GM23338 (cell line): ENCODE measurements at regions not wholly inside any gene's neighbourhood (a gene's known extent, or its start where the extent isn't known, plus 50 kb on each side); places are given as distances from the start of the nearest gene placed in this dataset.

Experiments
- ATAC-seq: fragments of 200-7000 bp; cut with Tn5 transposase; 3 replicates; pipeline ENCODE4 v1.9.1; 2020
- DNase-seq: peaks from one replicate; pipeline ENCODE4 v3.0.0-alpha.2; 2015; ENCODE audit warnings: low spot score
- H2AFZ ChIP-seq: fragments of 200-600 bp; sonication (generic); 2 replicates; pipeline ENCODE4 v1.8.0; 2016; ENCODE audit warnings: antibody characterized with exemption, mild to moderate bottlenecking, moderate library complexity
- H3F3A ChIP-seq: fragments of 200-600 bp; sonication (generic); replicated peaks from 2 replicates; pipeline ENCODE4 v1.8.0; 2017; ENCODE audit warnings: antibody characterized with exemption, mixed run types, low read depth
- H3K27ac ChIP-seq: fragments of 200-600 bp; sonication (generic); 2 replicates; pipeline ENCODE4 v1.6.1; 2016; ENCODE audit warnings: low read depth
- H3K27me3 ChIP-seq: fragments of 200-600 bp; sonication (generic); 2 replicates; pipeline ENCODE4 v1.8.0; 2016; ENCODE audit warnings: mild to moderate bottlenecking, mixed run types, moderate library complexity; ENCODE audit not compliant: insufficient read depth
- H3K36me3 ChIP-seq: fragments of 200-600 bp; sonication (generic); 2 replicates; pipeline ENCODE4 v1.8.0; 2016; ENCODE audit warnings: mild to moderate bottlenecking; ENCODE audit not compliant: insufficient read depth
- H3K4me1 ChIP-seq: fragments of 200-600 bp; sonication (generic); 2 replicates; pipeline ENCODE4 v1.8.0; 2016; ENCODE audit warnings: mild to moderate bottlenecking, moderate library complexity; ENCODE audit not compliant: insufficient read depth
- H3K4me2 ChIP-seq: fragments of 200-600 bp; sonication (generic); 2 replicates; pipeline ENCODE4 v1.7.1; 2017; ENCODE audit warnings: mixed run types
- H3K4me3 ChIP-seq: fragments of 200-600 bp; sonication (generic); 2 replicates; pipeline ENCODE4 v1.6.1; 2016; ENCODE audit warnings: mixed run types
- H3K79me2 ChIP-seq: fragments of 200-600 bp; sonication (generic); replicated peaks from 2 replicates; pipeline ENCODE4 v1.8.0; 2017; ENCODE audit warnings: mild to moderate bottlenecking; ENCODE audit not compliant: insufficient read depth
- H3K9me2 ChIP-seq: fragments of 200-600 bp; sonication (generic); 2 replicates; pipeline ENCODE4 v1.8.0; 2017; ENCODE audit not compliant: insufficient read depth
- H4K20me1 ChIP-seq: fragments of 200-600 bp; sonication (generic); replicated peaks from 2 replicates; pipeline ENCODE4 v1.8.0; 2017; ENCODE audit warnings: mild to moderate bottlenecking; ENCODE audit not compliant: insufficient read depth
- H3K27ac Mint-ChIP-seq: 2 replicates; pipeline ENCODE4 v1.8.0; 2020; ENCODE audit warnings: inconsistent platforms, mild to moderate bottlenecking, moderate library complexity, mixed read lengths
- H3K27me3 Mint-ChIP-seq: 3 replicates; pipeline ENCODE4 v1.8.0; 2022; ENCODE audit warnings: low read depth, mild to moderate bottlenecking, moderate library complexity, mixed read lengths, inconsistent platforms; ENCODE audit not compliant: insufficient read depth, poor library complexity
- H3K36me3 Mint-ChIP-seq: 3 replicates; pipeline ENCODE4 v1.8.0; 2021; ENCODE audit warnings: low read depth, mild to moderate bottlenecking, inconsistent platforms, moderate library complexity, mixed read lengths
- H3K4me1 Mint-ChIP-seq: 3 replicates; pipeline ENCODE4 v1.8.0; 2020; ENCODE audit warnings: mild to moderate bottlenecking, inconsistent platforms, mixed read lengths
- H3K4me3 Mint-ChIP-seq: 3 replicates; pipeline ENCODE4 v1.8.0; 2021; ENCODE audit warnings: moderate library complexity, mild to moderate bottlenecking, inconsistent platforms, mixed read lengths
- H3K9me3 Mint-ChIP-seq: 3 replicates; pipeline ENCODE4 v1.8.0; 2020; ENCODE audit warnings: moderate library complexity, mild to moderate bottlenecking, inconsistent platforms, mixed read lengths
- CREB1 ChIP-seq: fragments of 250-450 bp; sonication (Bioruptor Pico); IDR thresholded peaks from 2 replicates; pipeline ENCODE4 v1.5.0; 2020; ENCODE audit warnings: low read depth, mild to moderate bottlenecking, moderate library complexity
- CTCF ChIP-seq, 2 experiments: fragments of 200-600 bp in 1 of 2; sonication (generic) in 1 of 2; conservative IDR thresholded peaks; 2 replicates each; pipeline versions ENCODE4 v1.5.1 to v1.6.1; 2016 to 2017; ENCODE audit warnings: antibody characterized with exemption in 2 of 2, low read depth in 2 of 2, mild to moderate bottlenecking in 2 of 2, moderate library complexity in 1 of 2
- EZH2 ChIP-seq: fragments of 200-600 bp; sonication (generic); IDR thresholded peaks from one replicate; pipeline ENCODE4 v1.8.0; 2017; ENCODE audit warnings: antibody characterized with exemption, mild to moderate bottlenecking, low read depth; ENCODE audit not compliant: unreplicated experiment
- EZH2phosphoT487 ChIP-seq: fragments of 200-600 bp; sonication (generic); IDR thresholded peaks from one replicate; pipeline ENCODE4 v1.8.1; 2018; ENCODE audit warnings: antibody characterized with exemption; ENCODE audit not compliant: unreplicated experiment
- JUNB ChIP-seq: IDR thresholded peaks from one replicate; pipeline ENCODE4 v1.6.1; 2016; ENCODE audit warnings: antibody characterized with exemption; ENCODE audit not compliant: unreplicated experiment
- NANOG ChIP-seq: IDR thresholded peaks from 2 replicates; pipeline ENCODE4 v1.6.1; 2016; ENCODE audit warnings: antibody characterized with exemption, borderline replicate concordance
- POLR2AphosphoS5 ChIP-seq: IDR thresholded peaks from 2 replicates; pipeline ENCODE4 v1.6.1; 2016; ENCODE audit warnings: antibody characterized with exemption, low read depth
- STAT1 ChIP-seq: IDR thresholded peaks from one replicate; pipeline ENCODE4 v1.6.1; 2016; ENCODE audit warnings: antibody characterized with exemption; ENCODE audit not compliant: unreplicated experiment
- ZNF114 ChIP-seq: fragments of 250-450 bp; sonication (Bioruptor Pico); IDR thresholded peaks from 2 replicates; pipeline ENCODE4 v1.5.0; 2020; ENCODE audit warnings: mild to moderate bottlenecking, moderate library complexity
- ZNF331 ChIP-seq: fragments of 250-450 bp; sonication (Bioruptor Pico); IDR thresholded peaks from 2 replicates; pipeline ENCODE4 v1.5.0; 2020; ENCODE audit warnings: low read depth, mild to moderate bottlenecking, moderate library complexity
- ZNF462 ChIP-seq: fragments of 250-450 bp; sonication (Bioruptor Pico); IDR thresholded peaks from 2 replicates; pipeline ENCODE4 v1.5.0; 2020; ENCODE audit warnings: mild to moderate bottlenecking, moderate library complexity
- TF ChIP-seq, protein P1 (sequence below): IDR thresholded peaks from 2 replicates; pipeline ENCODE4 v1.6.1; 2016; ENCODE audit warnings: antibody characterized with exemption
- TF ChIP-seq, protein P2 (sequence below): IDR thresholded peaks from one replicate; pipeline ENCODE4 v1.6.1; 2018; ENCODE audit warnings: antibody characterized with exemption; ENCODE audit not compliant: unreplicated experiment

DNA sequence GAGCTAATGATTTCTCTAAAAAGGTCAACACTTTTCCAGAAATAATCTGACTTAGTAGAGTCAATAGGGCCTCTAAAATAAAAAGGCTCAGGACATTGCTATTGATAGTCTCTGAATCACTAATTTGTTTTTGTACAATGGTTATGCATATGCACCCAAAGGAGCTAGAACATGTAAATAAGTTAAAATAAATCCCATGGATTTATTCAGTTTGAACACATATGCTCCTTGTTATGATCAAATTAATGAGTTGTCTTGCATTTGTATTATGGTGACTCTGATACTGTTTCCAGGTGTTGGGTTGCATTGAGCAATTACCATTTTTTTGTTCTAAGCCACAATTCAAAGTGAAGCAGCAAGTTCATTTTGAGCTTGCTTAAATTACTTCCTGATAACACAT, 276.0 kb upstream of the TUSC1 start:
- Histone ChIP-seq H3K36me3 (no peaks in the 10 kb centered on the region), H3K9me2 (0 out of 2 replicates have a peak, but pooled peaks cover 5% of the 10 kb centered on the region), H3K4me2 (no peak overlapping the region), H3F3A (no peaks in the 10 kb centered on the region), H3K27me3 (no peaks in the 10 kb centered on the region), H2AFZ (no peak overlapping the region), H3K79me2 (no peaks in the 10 kb centered on the region), H3K4me1 (no peaks in the 10 kb centered on the region), H3K27ac (no peak overlapping the region), H3K4me3 (no peak overlapping the region), H4K20me1 (no peaks in the 10 kb centered on the region)
- H3K4me1 Mint-ChIP-seq, result no peaks in the 10 kb centered on the region
- H3K4me3 Mint-ChIP-seq, result no peak overlapping the region
- H3K27me3 Mint-ChIP-seq, result peaks cover 1% of the 10 kb centered on the region
- H3K27ac Mint-ChIP-seq, result no peak overlapping the region
- peaks cover 4% of the 10 kb centered on the region; the same call in 1 of the 3 replicates for H3K9me3 Mint-ChIP-seq
- no peak for ATAC-seq
- no peaks in the 10 kb centered on the region for H3K36me3 Mint-ChIP-seq
- TF ChIP-seq EZH2 (no peak), ZNF114 (CRISPR knock-in tag) (no peak), NANOG (no peak), ZNF331 (CRISPR knock-in tag) (no peak), POLR2AphosphoS5 (no peak), ZNF462 (no peak), STAT1 (no peak), JUNB (no peak), EZH2phosphoT487 (no peak), CREB1 (CRISPR knock-in tag) (no peak), CTCF (conservative IDR thresholded peaks at IDR 0.05; ENCODE audit: low read depth in 2 of 2) (no peak)
- TF ChIP-seq, protein P1, sequence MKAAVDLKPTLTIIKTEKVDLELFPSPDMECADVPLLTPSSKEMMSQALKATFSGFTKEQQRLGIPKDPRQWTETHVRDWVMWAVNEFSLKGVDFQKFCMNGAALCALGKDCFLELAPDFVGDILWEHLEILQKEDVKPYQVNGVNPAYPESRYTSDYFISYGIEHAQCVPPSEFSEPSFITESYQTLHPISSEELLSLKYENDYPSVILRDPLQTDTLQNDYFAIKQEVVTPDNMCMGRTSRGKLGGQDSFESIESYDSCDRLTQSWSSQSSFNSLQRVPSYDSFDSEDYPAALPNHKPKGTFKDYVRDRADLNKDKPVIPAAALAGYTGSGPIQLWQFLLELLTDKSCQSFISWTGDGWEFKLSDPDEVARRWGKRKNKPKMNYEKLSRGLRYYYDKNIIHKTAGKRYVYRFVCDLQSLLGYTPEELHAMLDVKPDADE, result no peak
- TF ChIP-seq, protein P2, sequence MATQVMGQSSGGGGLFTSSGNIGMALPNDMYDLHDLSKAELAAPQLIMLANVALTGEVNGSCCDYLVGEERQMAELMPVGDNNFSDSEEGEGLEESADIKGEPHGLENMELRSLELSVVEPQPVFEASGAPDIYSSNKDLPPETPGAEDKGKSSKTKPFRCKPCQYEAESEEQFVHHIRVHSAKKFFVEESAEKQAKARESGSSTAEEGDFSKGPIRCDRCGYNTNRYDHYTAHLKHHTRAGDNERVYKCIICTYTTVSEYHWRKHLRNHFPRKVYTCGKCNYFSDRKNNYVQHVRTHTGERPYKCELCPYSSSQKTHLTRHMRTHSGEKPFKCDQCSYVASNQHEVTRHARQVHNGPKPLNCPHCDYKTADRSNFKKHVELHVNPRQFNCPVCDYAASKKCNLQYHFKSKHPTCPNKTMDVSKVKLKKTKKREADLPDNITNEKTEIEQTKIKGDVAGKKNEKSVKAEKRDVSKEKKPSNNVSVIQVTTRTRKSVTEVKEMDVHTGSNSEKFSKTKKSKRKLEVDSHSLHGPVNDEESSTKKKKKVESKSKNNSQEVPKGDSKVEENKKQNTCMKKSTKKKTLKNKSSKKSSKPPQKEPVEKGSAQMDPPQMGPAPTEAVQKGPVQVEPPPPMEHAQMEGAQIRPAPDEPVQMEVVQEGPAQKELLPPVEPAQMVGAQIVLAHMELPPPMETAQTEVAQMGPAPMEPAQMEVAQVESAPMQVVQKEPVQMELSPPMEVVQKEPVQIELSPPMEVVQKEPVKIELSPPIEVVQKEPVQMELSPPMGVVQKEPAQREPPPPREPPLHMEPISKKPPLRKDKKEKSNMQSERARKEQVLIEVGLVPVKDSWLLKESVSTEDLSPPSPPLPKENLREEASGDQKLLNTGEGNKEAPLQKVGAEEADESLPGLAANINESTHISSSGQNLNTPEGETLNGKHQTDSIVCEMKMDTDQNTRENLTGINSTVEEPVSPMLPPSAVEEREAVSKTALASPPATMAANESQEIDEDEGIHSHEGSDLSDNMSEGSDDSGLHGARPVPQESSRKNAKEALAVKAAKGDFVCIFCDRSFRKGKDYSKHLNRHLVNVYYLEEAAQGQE, result no peak
- DNase-seq, result no peak
